ENCODE measurements at regions not wholly inside any gene's neighbourhood (a gene's known extent, or its start where the extent isn't known, plus 50 kb on each side); places are given as distances from the start of the nearest gene placed in this dataset.

DNA sequence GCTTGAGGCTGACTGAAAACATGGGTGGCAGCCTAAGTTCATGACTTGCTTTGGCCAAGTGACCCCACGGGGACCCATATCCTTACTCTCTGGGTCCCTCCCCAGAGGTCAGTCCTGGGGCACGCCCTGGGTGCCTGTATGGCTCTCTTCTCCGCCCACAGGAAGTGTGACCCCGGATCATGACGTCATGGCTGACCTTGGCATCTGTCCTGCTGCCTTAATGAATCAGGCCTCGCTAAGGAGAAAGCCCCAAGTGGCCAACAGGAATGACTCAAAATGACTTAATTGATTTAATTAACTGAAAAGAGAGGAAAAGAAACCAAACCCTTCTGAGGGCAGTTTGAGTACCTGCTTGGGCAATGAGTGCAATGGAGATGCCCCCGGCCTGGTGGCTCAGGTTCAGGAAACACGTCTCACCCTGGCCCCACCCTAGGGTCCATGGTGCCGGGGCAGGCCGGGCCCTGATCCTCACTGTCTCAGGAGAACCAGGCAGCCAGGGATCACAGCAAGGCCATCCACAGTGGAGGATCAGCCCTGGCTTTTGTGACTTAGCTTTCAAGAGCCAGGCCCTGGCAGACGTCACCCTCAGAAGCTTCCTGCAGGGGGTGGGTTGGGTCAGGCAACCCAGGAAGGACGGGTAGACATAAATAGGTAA is 112.0 kb downstream of the CYP26B1 start:
- Mint-ChIP-seq H3K4me1 (no peaks in the 10 kb centered on the region), H3K36me3 (ENCODE audit: low read depth) (no peaks in the 10 kb centered on the region), H3K27ac (no peak overlapping the region), H3K9me3 (no peaks in the 10 kb centered on the region), H3K4me3 (no peak overlapping the region), H3K27me3 (ENCODE audit: low read depth) (peaks cover 17% of the 10 kb centered on the region)
- TF ChIP-seq, protein P1, sequence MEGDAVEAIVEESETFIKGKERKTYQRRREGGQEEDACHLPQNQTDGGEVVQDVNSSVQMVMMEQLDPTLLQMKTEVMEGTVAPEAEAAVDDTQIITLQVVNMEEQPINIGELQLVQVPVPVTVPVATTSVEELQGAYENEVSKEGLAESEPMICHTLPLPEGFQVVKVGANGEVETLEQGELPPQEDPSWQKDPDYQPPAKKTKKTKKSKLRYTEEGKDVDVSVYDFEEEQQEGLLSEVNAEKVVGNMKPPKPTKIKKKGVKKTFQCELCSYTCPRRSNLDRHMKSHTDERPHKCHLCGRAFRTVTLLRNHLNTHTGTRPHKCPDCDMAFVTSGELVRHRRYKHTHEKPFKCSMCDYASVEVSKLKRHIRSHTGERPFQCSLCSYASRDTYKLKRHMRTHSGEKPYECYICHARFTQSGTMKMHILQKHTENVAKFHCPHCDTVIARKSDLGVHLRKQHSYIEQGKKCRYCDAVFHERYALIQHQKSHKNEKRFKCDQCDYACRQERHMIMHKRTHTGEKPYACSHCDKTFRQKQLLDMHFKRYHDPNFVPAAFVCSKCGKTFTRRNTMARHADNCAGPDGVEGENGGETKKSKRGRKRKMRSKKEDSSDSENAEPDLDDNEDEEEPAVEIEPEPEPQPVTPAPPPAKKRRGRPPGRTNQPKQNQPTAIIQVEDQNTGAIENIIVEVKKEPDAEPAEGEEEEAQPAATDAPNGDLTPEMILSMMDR (IDR thresholded peaks at IDR 0.05; ENCODE audit: unreplicated experiment in 3 of 3), result no peak

DNA sequence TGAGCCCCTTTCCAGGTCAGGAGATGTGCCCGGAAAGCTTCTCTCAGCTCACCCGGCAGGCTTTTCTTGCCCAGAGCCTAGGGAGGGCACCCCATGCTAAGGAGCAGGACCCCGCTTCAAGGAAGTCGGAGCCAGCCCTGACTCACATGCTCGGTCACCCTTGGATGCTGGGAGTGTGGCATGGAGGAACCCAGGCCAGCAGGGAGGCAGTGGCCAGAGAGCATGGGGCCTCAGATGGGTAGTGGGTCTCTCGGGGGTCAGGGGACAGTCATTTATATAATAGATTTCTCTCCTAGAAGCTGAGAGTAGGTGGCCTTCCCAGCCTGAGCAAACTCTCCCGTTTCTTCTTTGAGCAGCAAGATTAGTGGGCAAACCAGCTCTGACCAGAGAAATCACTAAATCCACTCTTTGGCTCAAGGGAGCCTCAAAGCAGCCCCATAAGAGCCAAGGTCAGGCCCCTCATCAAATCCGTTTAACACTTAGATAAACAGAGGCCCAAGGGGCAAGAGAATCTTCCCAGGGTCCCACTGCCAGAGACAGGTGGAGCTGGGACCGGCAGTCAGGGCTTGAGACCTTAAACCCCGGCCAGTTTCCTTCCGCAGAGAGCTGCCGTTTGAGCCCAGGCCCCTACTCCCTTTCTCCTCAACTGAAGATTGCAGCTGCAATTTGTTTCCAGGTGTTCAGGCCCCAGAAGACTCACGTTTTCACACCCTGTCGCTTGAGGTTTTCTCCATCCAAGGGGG is 113.1 kb downstream of the CYP26B1 start:
- TF ChIP-seq, protein P1 (IDR thresholded peaks at IDR 0.05; ENCODE audit: unreplicated experiment in 3 of 3), result no peak
- H3K27ac Mint-ChIP-seq, result no peak overlapping the region
- no peaks in the 10 kb centered on the region for H3K36me3 Mint-ChIP-seq (ENCODE audit: low read depth)
- H3K9me3 Mint-ChIP-seq, result no peaks in the 10 kb centered on the region
- H3K4me1 Mint-ChIP-seq, result no peaks in the 10 kb centered on the region
- peaks cover 16% of the 10 kb centered on the region for H3K27me3 Mint-ChIP-seq (ENCODE audit: low read depth)
- no peak overlapping the region for H3K4me3 Mint-ChIP-seq

DNA sequence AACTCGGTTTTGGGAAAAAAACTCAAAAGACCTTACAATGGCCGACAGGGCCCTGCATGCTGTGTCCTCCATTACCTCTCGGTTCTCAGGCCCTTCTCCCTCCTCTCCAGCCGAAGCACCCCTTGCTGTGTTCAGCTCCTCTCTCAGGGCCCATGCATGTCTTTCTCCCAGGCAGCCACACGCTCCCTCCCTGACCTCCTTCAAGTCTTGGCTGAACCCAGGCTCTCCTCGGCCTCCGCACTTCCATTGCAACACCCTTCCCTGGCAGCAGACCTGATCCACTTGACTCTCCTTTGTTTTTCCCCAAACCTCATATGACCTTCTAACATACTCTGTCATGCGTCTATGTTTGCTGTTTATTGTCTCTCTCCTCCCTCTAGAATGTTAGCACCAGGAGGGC is 114.0 kb downstream of the CYP26B1 start:
- peaks cover 12% of the 10 kb centered on the region for H3K27me3 Mint-ChIP-seq (ENCODE audit: low read depth)
- H3K4me3 Mint-ChIP-seq, result no peak overlapping the region
- no peaks in the 10 kb centered on the region for H3K9me3 Mint-ChIP-seq
- H3K27ac Mint-ChIP-seq, result no peak overlapping the region
- TF ChIP-seq, protein P1 (IDR thresholded peaks at IDR 0.05; ENCODE audit: unreplicated experiment in 3 of 3), result no peak
- H3K4me1 Mint-ChIP-seq, result no peaks in the 10 kb centered on the region
- no peaks in the 10 kb centered on the region for H3K36me3 Mint-ChIP-seq (ENCODE audit: low read depth)

DNA sequence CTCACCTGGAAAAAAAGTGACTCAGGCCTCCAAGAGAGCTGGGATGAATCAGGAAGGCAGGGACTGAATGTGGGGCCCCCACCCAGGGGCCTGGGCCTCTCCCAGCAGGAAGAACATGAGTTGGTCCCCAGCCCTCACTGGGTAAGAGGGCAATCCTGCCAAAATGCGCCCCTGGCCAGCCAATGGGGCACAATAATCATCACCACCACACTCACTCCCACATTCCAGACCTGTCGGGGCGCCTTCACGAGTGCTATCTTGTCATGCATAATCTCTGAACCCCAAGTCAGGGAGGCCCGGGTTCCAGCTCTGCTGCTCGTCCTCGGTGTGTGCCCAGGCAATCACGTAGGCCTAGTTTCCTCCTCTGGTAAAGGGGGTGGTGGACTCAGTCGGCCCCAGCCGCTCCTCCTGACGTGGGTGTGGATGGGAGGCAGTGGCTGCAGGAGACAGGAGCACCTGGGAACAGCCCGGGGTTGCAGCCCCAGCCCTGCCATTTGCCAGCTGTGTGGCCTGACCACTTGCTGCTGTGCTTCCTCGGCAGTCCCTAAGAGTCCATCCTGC is 115.1 kb downstream of the CYP26B1 start:
- Mint-ChIP-seq H3K36me3 (ENCODE audit: low read depth) (no peaks in the 10 kb centered on the region), H3K27ac (no peak overlapping the region), H3K4me1 (no peaks in the 10 kb centered on the region), H3K27me3 (ENCODE audit: low read depth) (peaks cover 12% of the 10 kb centered on the region), H3K9me3 (no peaks in the 10 kb centered on the region), H3K4me3 (no peak overlapping the region)
- TF ChIP-seq, protein P1 (IDR thresholded peaks at IDR 0.05; ENCODE audit: unreplicated experiment in 3 of 3), result no peak

DNA sequence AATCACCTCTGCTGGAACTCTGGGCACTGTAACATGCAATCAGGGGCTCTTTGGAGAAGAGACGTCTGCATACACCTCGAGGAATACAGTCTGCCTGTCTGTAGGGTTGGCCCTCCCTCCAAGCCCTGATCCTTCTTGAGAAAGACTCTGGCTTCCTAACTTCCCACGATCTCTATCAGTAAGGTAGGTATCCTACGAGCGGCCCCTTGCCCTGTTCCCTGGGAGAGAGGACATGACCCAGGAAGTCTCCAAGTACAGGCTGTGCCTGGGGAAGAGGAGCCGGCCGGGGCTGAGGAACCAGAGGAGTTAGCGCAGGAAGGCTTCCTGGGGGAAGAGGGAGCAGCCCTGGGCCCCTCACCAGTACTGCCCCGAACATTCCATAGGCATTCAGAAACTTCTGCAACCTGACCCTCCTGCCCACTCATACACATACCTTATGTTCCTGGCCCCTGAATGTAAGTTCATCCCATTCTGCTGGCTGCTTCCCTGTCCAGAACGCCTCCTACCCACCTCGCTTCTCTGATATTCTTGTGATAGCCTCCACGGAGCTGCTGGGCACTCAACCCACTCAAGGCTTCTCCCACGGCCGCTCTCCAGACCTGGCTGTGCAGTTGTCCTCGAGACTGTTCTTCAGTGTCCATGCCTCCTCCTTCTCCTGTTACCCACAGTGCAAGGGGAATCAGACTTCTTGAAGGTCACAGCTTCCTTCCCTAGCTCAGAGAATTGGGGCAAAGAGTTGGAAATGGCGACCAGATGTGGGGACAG is 116.1 kb downstream of the CYP26B1 start:
- no peak overlapping the region for H3K4me3 Mint-ChIP-seq
- H3K36me3 Mint-ChIP-seq (ENCODE audit: low read depth), result no peaks in the 10 kb centered on the region
- peaks cover 12% of the 10 kb centered on the region for H3K27me3 Mint-ChIP-seq (ENCODE audit: low read depth)
- H3K4me1 Mint-ChIP-seq, result no peaks in the 10 kb centered on the region
- H3K9me3 Mint-ChIP-seq, result no peaks in the 10 kb centered on the region
- no peak overlapping the region for H3K27ac Mint-ChIP-seq
- TF ChIP-seq, protein P1 (IDR thresholded peaks at IDR 0.05; ENCODE audit: unreplicated experiment in 3 of 3), result no peak

Measured in nephron (organoid).